Tibial nerve (tissue), 4 donors: ENCODE measurements at regions not wholly inside any gene's neighbourhood (a gene's known extent, or its start where the extent isn't known, plus 50 kb on each side); places are given as distances from the start of the nearest gene placed in this dataset.

Experiments
- DNase-seq, 2 donors: peaks; one replicate each; pipeline ENCODE4 v3.0.0-alpha.2; 2019; ENCODE audit warnings: low spot score in 2 of 2
- H3K27ac ChIP-seq, 4 donors: fragments of 200-600 bp; sonication (generic) in 3 of 4; one replicate each; pipeline ENCODE4 v1.5.1; 2017 to 2019; ENCODE audit warnings: mild to moderate bottlenecking in 1 of 4
- H3K27me3 ChIP-seq, 2 donors: fragments of 200-600 bp; sonication (generic) in 1 of 2; one replicate each; pipeline versions ENCODE4 v1.5.1 to v1.6.0; 2017 to 2019
- H3K36me3 ChIP-seq, 3 donors: fragments of 200-600 bp; sonication (generic); one replicate each; pipeline ENCODE4 v1.5.1; 2018 to 2019
- H3K4me1 ChIP-seq, 4 donors: fragments of 200-600 bp; sonication (generic) in 3 of 4; one replicate each; pipeline ENCODE4 v1.5.1; 2017 to 2019
- H3K4me3 ChIP-seq, 4 donors: fragments of 200-600 bp; sonication (generic) in 3 of 4; one replicate each; pipeline ENCODE4 v1.5.1; 2017 to 2019; ENCODE audit warnings: mild to moderate bottlenecking in 1 of 4, moderate library complexity in 1 of 4
- H3K9me3 ChIP-seq, 4 donors: fragments of 200-600 bp; sonication (generic) in 3 of 4; one replicate each; pipeline ENCODE4 v1.5.1; 2017 to 2019
- EP300 ChIP-seq, 2 donors: sonication (generic); formaldehyde crosslinking; IDR thresholded peaks; one replicate each; pipeline ENCODE4 v1.6.1; 2017; ENCODE audit warnings: antibody characterized with exemption in 2 of 2, mild to moderate bottlenecking in 1 of 2
- POLR2A ChIP-seq, 2 donors: fragments of 450-650 bp; IDR thresholded peaks; one replicate each; pipeline ENCODE4 v1.6.1; 2017; ENCODE audit warnings: antibody characterized with exemption in 2 of 2, mild to moderate bottlenecking in 2 of 2, moderate library complexity in 2 of 2
- WGBS, 2 donors: methylation state at CpG; one replicate each; pipeline ENCODE4 v1.1.5; 2018; 5-methylcytosine and 5-hydroxymethylcytosine counted together
- TF ChIP-seq, protein P1 (sequence below), 5 experiments: fragments of 200-600 bp in 3 of 5; fragments of 450-650 bp in 2 of 5; sonication (generic) in 3 of 5; IDR thresholded peaks; one replicate each; pipeline ENCODE4 v1.5.1; 2016 to 2019; ENCODE audit warnings: antibody characterized with exemption in 5 of 5, mild to moderate bottlenecking in 3 of 5, moderate library complexity in 2 of 5

DNA sequence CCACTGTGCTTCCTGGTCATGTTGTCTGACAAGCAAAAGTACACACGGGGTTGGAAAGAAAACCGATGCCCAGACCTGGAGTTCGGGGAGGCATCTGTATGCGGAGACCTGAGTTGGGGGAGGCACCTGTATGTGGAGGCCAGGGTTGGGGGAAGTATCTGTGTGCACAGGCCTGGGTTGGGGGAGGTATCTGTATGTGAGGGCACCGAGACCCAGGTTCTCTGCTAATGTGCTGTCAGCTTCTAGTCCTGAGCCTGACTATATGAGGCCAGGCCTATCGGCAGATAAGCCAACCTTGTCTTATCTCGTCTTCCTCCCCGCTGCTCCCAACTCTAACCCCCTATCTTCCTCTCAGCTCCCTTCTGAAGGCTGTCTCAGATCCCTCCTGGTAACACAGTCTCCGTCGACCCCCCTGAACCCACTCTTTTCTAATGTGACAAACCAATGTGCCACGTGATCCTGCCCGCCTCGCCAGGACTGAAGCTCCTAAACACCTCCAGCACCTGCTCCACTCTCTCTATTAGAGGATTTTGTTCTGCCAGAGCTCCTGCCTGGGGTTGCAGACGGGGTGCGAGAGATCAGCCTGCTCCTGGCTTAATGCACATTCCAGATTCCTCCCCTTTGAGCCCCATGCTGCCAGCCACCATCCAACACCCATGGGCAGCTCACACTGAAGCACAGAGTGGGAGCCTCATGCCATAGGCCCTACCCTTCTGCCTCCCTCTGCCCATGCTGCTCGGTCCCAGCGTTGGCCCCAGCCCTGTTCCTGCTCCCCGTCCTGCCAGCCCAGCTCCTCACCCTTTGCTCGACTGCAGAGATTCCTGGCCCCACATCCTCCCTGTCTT is 188.4 kb downstream of the SH3BP4 start:
- no peak overlapping the region for H3K4me3 ChIP-seq
- H3K4me1 ChIP-seq: peaks cover 0 to 6% (median 0%) of the 10 kb centered on the region in 4 donors
- no peak for DNase-seq
- no peak for TF ChIP-seq EP300 (IDR thresholded peaks at IDR 0.05)
- TF ChIP-seq, protein P1, sequence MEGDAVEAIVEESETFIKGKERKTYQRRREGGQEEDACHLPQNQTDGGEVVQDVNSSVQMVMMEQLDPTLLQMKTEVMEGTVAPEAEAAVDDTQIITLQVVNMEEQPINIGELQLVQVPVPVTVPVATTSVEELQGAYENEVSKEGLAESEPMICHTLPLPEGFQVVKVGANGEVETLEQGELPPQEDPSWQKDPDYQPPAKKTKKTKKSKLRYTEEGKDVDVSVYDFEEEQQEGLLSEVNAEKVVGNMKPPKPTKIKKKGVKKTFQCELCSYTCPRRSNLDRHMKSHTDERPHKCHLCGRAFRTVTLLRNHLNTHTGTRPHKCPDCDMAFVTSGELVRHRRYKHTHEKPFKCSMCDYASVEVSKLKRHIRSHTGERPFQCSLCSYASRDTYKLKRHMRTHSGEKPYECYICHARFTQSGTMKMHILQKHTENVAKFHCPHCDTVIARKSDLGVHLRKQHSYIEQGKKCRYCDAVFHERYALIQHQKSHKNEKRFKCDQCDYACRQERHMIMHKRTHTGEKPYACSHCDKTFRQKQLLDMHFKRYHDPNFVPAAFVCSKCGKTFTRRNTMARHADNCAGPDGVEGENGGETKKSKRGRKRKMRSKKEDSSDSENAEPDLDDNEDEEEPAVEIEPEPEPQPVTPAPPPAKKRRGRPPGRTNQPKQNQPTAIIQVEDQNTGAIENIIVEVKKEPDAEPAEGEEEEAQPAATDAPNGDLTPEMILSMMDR (IDR thresholded peaks at IDR 0.05): no peak
- TF ChIP-seq POLR2A (IDR thresholded peaks at IDR 0.05): no peak
- no peaks in the 10 kb centered on the region for H3K9me3 ChIP-seq
- H3K27me3 ChIP-seq: peaks cover 0 to 3% of the 10 kb centered on the region in 2 donors
- WGBS, 2 donors: 92 to 95% methylated on average over 19 of the region's 19 CpGs
- no peak overlapping the region for H3K27ac ChIP-seq
- no peaks in the 10 kb centered on the region for H3K36me3 ChIP-seq

DNA sequence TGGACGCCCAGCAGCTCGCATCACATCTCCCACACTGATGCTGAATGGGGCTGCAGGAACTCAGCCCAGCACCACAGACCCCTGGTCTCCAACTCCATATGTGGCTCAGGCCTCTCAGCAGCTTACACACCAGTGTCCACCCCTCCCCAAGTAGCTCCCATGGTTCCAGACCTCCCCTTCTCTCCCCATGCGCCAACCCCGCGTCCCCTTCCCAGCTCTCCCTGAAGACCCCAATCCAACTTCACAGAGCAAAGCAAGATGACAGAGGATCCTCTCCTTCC is 188.9 kb downstream of the SH3BP4 start:
- Histone ChIP-seq H3K9me3 (no peaks in the 10 kb centered on the region), H3K36me3 (no peaks in the 10 kb centered on the region), H3K27me3 (peaks cover 0 to 3% of the 10 kb centered on the region in 2 donors), H3K4me3 (no peak overlapping the region), H3K4me1 (peaks cover 0 to 6% (median 0%) of the 10 kb centered on the region in 4 donors), H3K27ac (no peak overlapping the region)
- WGBS, 2 donors: 96 to 99% methylated on average over 5 of the region's 5 CpGs
- TF ChIP-seq EP300 (IDR thresholded peaks at IDR 0.05) (no peak), POLR2A (IDR thresholded peaks at IDR 0.05) (no peak)
- TF ChIP-seq, protein P1 (IDR thresholded peaks at IDR 0.05): no peak
- no peak for DNase-seq

DNA sequence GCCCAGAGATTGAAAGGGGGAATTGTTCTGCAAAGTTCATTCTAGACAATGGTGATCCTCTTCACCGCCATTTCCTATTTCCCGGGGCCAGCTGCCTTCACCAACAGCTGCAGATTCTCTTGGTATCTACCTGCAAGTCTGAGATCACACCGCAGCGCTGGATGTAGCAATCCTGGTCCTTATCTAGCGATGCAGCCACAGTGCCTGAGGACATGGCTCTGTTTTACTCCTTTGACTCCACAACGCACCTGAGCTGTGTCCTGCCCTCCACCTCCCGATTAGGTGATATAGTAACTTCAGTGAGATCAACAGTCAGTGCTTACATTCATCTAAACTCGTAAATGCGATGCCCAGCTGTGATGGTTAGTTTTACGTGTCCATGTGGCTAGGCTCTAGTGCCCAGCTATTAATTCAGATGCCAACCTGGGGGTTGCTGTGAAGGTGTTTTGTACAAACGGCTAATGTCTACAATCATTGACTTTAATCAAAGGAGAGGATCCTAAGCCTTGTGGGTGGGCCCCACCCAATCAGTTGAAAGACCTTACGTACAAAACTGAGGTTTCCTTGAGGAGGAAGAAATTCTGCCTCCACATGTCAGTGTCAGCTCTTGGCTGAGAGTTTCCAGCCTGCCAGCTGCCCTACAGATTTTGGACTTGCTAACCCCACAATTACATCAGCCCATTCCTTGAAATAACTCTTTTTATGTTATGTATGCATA is 189.8 kb downstream of the SH3BP4 start:
- H3K4me1 ChIP-seq: no peaks in the 10 kb centered on the region
- H3K27me3 ChIP-seq: peaks cover 0 to 3% of the 10 kb centered on the region in 2 donors
- no peak overlapping the region for H3K27ac ChIP-seq
- no peak for DNase-seq
- H3K4me3 ChIP-seq: no peak overlapping the region
- TF ChIP-seq EP300 (IDR thresholded peaks at IDR 0.05) (no peak), POLR2A (IDR thresholded peaks at IDR 0.05) (no peak)
- 87 to 92% methylated on average over 12 of the region's 12 CpGs for WGBS, 2 donors
- H3K36me3 ChIP-seq: no peaks in the 10 kb centered on the region
- H3K9me3 ChIP-seq: no peaks in the 10 kb centered on the region

DNA sequence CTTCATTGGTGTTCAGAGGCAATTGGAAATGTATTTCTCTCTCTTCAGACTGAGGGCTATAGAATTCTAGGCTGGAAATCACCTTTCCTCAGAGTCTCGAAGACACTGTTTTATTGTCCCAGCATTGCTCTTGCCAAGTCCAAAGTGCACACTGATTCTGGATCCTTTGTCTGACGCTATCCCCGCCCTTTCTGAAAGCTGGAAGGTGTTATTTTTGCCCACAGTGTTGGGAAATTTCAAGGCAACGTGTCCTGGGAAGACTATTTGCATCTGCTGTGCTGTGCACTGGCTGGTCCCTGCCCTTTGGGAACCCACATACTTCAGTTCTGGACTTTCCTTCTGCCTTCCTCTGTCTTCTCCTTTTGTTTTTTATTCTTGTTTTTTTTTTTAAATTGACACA is 190.8 kb downstream of the SH3BP4 start:
- TF ChIP-seq, protein P1 (IDR thresholded peaks at IDR 0.05): no peak
- no peak for TF ChIP-seq POLR2A (IDR thresholded peaks at IDR 0.05)
- TF ChIP-seq EP300 (IDR thresholded peaks at IDR 0.05): no peak
- Histone ChIP-seq H3K27me3 (peaks cover 0 to 3% of the 10 kb centered on the region in 2 donors), H3K9me3 (no peaks in the 10 kb centered on the region), H3K36me3 (no peaks in the 10 kb centered on the region), H3K4me3 (no peak overlapping the region), H3K27ac (no peak overlapping the region), H3K4me1 (peaks cover 0 to 3% (median 0%) of the 10 kb centered on the region in 4 donors)
- 75 to 87% methylated on average over 4 of the region's 4 CpGs for WGBS, 2 donors
- no peak for DNase-seq

DNA sequence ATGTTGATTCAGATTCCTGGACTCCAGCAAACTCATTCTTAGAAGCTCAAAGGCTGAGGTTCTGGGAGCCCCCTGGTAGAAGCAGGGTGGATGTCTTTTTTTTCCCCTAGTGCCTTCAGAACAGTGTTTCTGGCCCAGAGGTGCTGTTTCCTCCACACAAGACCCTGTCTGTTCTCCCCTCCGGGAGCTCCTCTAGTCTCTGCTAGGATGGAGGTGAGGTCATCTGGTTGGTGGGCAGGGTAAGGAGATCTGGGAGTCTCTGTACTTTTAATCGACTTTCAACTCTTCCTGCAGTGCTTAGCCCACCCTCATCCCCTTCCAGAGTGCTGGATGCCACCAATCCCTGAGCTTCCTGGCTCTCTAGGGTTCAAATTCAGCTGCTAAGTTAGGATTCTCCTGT is 192.0 kb downstream of the SH3BP4 start:
- Histone ChIP-seq H3K4me3 (no peak overlapping the region), H3K9me3 (no peaks in the 10 kb centered on the region), H3K27ac (no peak overlapping the region), H3K36me3 (no peaks in the 10 kb centered on the region), H3K4me1 (peaks cover 0 to 15% (median 2%) of the 10 kb centered on the region in 4 donors), H3K27me3 (peaks cover 0 to 3% of the 10 kb centered on the region in 2 donors)
- 60 to 77% methylated on average over 2 of the region's 2 CpGs for WGBS, 2 donors
- no peak for DNase-seq
- TF ChIP-seq, protein P1 (IDR thresholded peaks at IDR 0.05): no peak
- TF ChIP-seq EP300 (IDR thresholded peaks at IDR 0.05): no peak
- no peak for TF ChIP-seq POLR2A (IDR thresholded peaks at IDR 0.05)
